HepG2 (cell line): ENCODE measurements at regions not wholly inside any gene's neighbourhood (a gene's known extent, or its start where the extent isn't known, plus 50 kb on each side); places are given as distances from the start of the nearest gene placed in this dataset.

Experiments used
- ATAC-seq: fragments of 200-7000 bp; cut with Tn5 transposase; 3 replicates; pipeline ENCODE4 v1.9.1; 2020; ENCODE audit warnings: mild to moderate bottlenecking, moderate library complexity
- BruUV-seq: library from RNA; stranded (reverse); fragments of 400-500 nt; replicated peaks from 2 replicates; lab custom pipeline; 2021; lab: Mats Ljungman, UMichigan
- CTCF ChIA-PET: fragments of 300-600 bp; formaldehyde crosslinking; extraction: SDS; loops from one replicate; lab custom pipeline; 2021; ENCODE audit warnings: low total read pairs, inconsistent platforms, low intra/inter-chr PET ratio; lab: Yijun Ruan, JAX
- POLR2A ChIA-PET: fragments of 350-600 bp; sonication (Branson Sonifier 250); formaldehyde crosslinking; loops from one replicate; lab custom pipeline; 2020; ENCODE audit warnings: antibody characterized with exemption, inconsistent platforms; lab: Yijun Ruan, JAX
- DNase-seq: peaks from one replicate; pipeline ENCODE4 v3.0.0-alpha.2; 2015; ENCODE audit warnings: low spot score
- FAIRE-seq: peaks from 3 replicates; lab custom pipeline; 2011; peaks lifted over from hg19 to GRCh38; lab: Jason Lieb, UNC
- H2AFZ ChIP-seq: one replicate; pipeline ENCODE4 v1.6.1; 2011; ENCODE audit warnings: low read length, inconsistent platforms
- H3K27ac ChIP-seq: fragments of 300-600 bp; 3 replicates; pipeline ENCODE4 v1.8.0; 2011; ENCODE audit warnings: mixed run types, mild to moderate bottlenecking, mixed read lengths, low read length, inconsistent platforms; ENCODE audit not compliant: insufficient read depth; ENCODE audit errors: extremely low read length
- H3K27me3 ChIP-seq, 2 experiments: fragments of 200-600 bp in 1 of 2; 2 replicates in 1 of 2; 3 replicates in 1 of 2; pipeline versions ENCODE4 v1.6.0 to v1.8.0; 2011; ENCODE audit warnings: low read length in 2 of 2, mild to moderate bottlenecking in 2 of 2, moderate library complexity in 2 of 2, inconsistent platforms in 1 of 2; ENCODE audit not compliant: insufficient read depth in 2 of 2, control insufficient read depth in 1 of 2
- H3K36me3 ChIP-seq, 2 experiments: fragments of 200-600 bp in 1 of 2; replicated peaks in 1 of 2; 2 replicates in 1 of 2; 3 replicates in 1 of 2; pipeline versions ENCODE4 v1.5.1 to v1.8.0; 2011; ENCODE audit warnings: low read length in 2 of 2, inconsistent platforms in 1 of 2; ENCODE audit not compliant: insufficient read depth in 2 of 2, control insufficient read depth in 1 of 2
- H3K4me1 ChIP-seq: 2 replicates; pipeline ENCODE4 v1.5.1; 2012; ENCODE audit warnings: low read length, inconsistent platforms; ENCODE audit not compliant: insufficient read depth
- H3K4me2 ChIP-seq: 2 replicates; pipeline ENCODE4 v1.6.0; 2011; ENCODE audit warnings: low read depth, low read length, inconsistent platforms
- H3K4me3 ChIP-seq, 3 experiments: fragments of 200-600 bp in 1 of 3; sonication (generic), shearing (Covaris generic) in 1 of 3; replicated peaks in 1 of 3; 2 replicates each; pipeline ENCODE4 v1.5.1; 2011 to 2016; ENCODE audit warnings: low read length in 3 of 3, inconsistent platforms in 2 of 3, low read depth in 2 of 3, mild to moderate bottlenecking in 2 of 3, control low read depth in 1 of 3, mixed read lengths in 1 of 3; ENCODE audit not compliant: insufficient read depth in 1 of 3
- H3K79me2 ChIP-seq: one replicate; pipeline ENCODE4 v1.6.1; 2011; ENCODE audit warnings: low read length, inconsistent platforms; ENCODE audit not compliant: insufficient read depth
- H3K9ac ChIP-seq: 2 replicates; pipeline ENCODE4 v1.6.0; 2011; ENCODE audit warnings: mild to moderate bottlenecking, low read depth, low read length, inconsistent platforms; ENCODE audit not compliant: insufficient read depth
- H3K9me3 ChIP-seq: 2 replicates; pipeline ENCODE4 v1.5.1; 2012; ENCODE audit warnings: mild to moderate bottlenecking, low read length
- H4K20me1 ChIP-seq: 2 replicates; pipeline ENCODE4 v1.6.0; 2011; ENCODE audit warnings: inconsistent platforms, mild to moderate bottlenecking, low read length, moderate library complexity; ENCODE audit not compliant: insufficient read depth
- CEBPB ChIP-seq: IDR thresholded peaks from 2 replicates; pipeline ENCODE4 v1.6.1; 2011; ENCODE audit warnings: low read depth, low read length, improper control_type of control experiment, borderline replicate concordance
- CSRNP1 ChIP-seq: sonication (generic); formaldehyde crosslinking; IDR thresholded peaks from 2 replicates; pipeline ENCODE4 v1.8.1; 2023; ENCODE audit warnings: mild to moderate bottlenecking, missing genetic modification reagents
- DMTF1 ChIP-seq: sonication (generic); formaldehyde crosslinking; IDR thresholded peaks from 2 replicates; pipeline ENCODE4 v1.4.0; 2020; ENCODE audit warnings: mild to moderate bottlenecking, missing genetic modification reagents
- GPBP1L1 ChIP-seq: sonication (generic); formaldehyde crosslinking; IDR thresholded peaks from 2 replicates; pipeline ENCODE4 v1.5.0; 2020; ENCODE audit warnings: mild to moderate bottlenecking, missing genetic modification reagents
- TERF1 ChIP-seq: sonication (generic); formaldehyde crosslinking; IDR thresholded peaks from 2 replicates; pipeline ENCODE4 v1.8.0; 2022; ENCODE audit warnings: mild to moderate bottlenecking, missing genetic modification reagents, moderate library complexity
- XBP1 ChIP-seq: sonication (generic); formaldehyde crosslinking; IDR thresholded peaks from 2 replicates; pipeline ENCODE4 v1.5.0; 2020; ENCODE audit warnings: missing genetic modification reagents
- ZNF557 ChIP-seq: sonication (generic); formaldehyde crosslinking; IDR thresholded peaks from 2 replicates; pipeline ENCODE4 v1.4.0; 2020; ENCODE audit warnings: missing genetic modification reagents
- ZNF619 ChIP-seq: sonication (generic); formaldehyde crosslinking; IDR thresholded peaks from 2 replicates; pipeline ENCODE4 v1.4.0; 2020; ENCODE audit warnings: mild to moderate bottlenecking, missing genetic modification reagents
- ZNF670 ChIP-seq: sonication (generic); formaldehyde crosslinking; IDR thresholded peaks from 2 replicates; pipeline ENCODE4 v1.8.0; 2022; ENCODE audit warnings: mild to moderate bottlenecking, missing genetic modification reagents, borderline replicate concordance
- WGBS: methylation state at CpG from one replicate; pipeline ENCODE4 v1.1.6; 2017; ENCODE audit warnings: low lambda C conversion rate; 5-methylcytosine and 5-hydroxymethylcytosine counted together
- in situ Hi-C: cut with HindIII; loops from 2 replicates; pipeline ENCODE4 v1.10.0; 2017; ENCODE audit warnings: low pct_unique_long_range_greater_than_20kb; ENCODE audit not compliant: extremely low pct_ligation_motif_present
- intact Hi-C: fragments of 100-400 bp; cut with micrococcal nuclease; formaldehyde crosslinking; loops from one replicate; pipeline ENCODE4 v1.10.0; 2022; ENCODE audit not compliant: unreplicated experiment
- TF ChIP-seq, protein P1 (sequence below): sonication (generic); formaldehyde crosslinking; IDR thresholded peaks from 2 replicates; pipeline ENCODE4 v1.8.0; 2022; ENCODE audit warnings: missing genetic modification reagents, low read depth, mild to moderate bottlenecking, borderline replicate concordance
- TF ChIP-seq, protein P2 (sequence below): sonication (generic); formaldehyde crosslinking; IDR thresholded peaks from 2 replicates; pipeline ENCODE4 v1.8.0; 2022; ENCODE audit warnings: missing genetic modification reagents, mild to moderate bottlenecking, moderate library complexity, borderline replicate concordance
- TF ChIP-seq, protein P3 (sequence below): sonication (generic); formaldehyde crosslinking; IDR thresholded peaks from 2 replicates; pipeline ENCODE4 v1.5.0; 2020; ENCODE audit warnings: missing genetic modification reagents

- Histone ChIP-seq H3K4me3 (no peak overlapping the region), H3K36me3 (no peaks in the 10 kb centered on the region), H3K27me3 (no peaks in the 10 kb centered on the region), H3K9ac (no peak overlapping the region), H4K20me1 (no peaks in the 10 kb centered on the region), H3K9me3 (no peaks in the 10 kb centered on the region), H3K4me2 (no peak overlapping the region), H2AFZ (no peak overlapping the region), H3K4me1 (no peaks in the 10 kb centered on the region), H3K27ac (no peak overlapping the region), H3K79me2 (no peaks in the 10 kb centered on the region)
- no peak for ATAC-seq
- POLR2A ChIA-PET, result no interaction called here
- in situ Hi-C loops, result no loop called here
- intact Hi-C loops, result no loop called here
- no TSS peak for BruUV-seq
- DNase-seq, result no peak
- CTCF ChIA-PET, result no interaction called here
- FAIRE-seq, result no peak
- 86% methylated on average over 1 of the region's 1 CpG for WGBS
- TF ChIP-seq DMTF1 (CRISPR knock-in tag) (no peak), CEBPB (no peak), GPBP1L1 (CRISPR knock-in tag) (no peak), CSRNP1 (CRISPR knock-in tag) (no peak), ZNF557 (CRISPR knock-in tag) (no peak), XBP1 (no peak), TERF1 (CRISPR knock-in tag) (no peak), ZNF670 (no peak), ZNF619 (CRISPR knock-in tag) (no peak)
- TF ChIP-seq, protein P1, sequence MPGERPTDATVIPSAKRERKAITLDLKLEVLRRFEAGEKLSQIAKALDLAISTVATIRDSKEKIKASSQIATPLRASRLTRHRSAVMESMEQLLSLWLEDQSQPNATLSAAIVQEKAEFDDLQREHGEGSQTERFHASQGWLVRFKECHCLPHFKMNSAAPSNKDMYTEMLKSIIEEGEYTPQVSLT (CRISPR knock-in tag), result no peak
- TF ChIP-seq, protein P2, sequence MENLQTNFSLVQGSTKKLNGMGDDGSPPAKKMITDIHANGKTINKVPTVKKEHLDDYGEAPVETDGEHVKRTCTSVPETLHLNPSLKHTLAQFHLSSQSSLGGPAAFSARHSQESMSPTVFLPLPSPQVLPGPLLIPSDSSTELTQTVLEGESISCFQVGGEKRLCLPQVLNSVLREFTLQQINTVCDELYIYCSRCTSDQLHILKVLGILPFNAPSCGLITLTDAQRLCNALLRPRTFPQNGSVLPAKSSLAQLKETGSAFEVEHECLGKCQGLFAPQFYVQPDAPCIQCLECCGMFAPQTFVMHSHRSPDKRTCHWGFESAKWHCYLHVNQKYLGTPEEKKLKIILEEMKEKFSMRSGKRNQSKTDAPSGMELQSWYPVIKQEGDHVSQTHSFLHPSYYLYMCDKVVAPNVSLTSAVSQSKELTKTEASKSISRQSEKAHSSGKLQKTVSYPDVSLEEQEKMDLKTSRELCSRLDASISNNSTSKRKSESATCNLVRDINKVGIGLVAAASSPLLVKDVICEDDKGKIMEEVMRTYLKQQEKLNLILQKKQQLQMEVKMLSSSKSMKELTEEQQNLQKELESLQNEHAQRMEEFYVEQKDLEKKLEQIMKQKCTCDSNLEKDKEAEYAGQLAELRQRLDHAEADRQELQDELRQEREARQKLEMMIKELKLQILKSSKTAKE, result no peak
- TF ChIP-seq, protein P3, sequence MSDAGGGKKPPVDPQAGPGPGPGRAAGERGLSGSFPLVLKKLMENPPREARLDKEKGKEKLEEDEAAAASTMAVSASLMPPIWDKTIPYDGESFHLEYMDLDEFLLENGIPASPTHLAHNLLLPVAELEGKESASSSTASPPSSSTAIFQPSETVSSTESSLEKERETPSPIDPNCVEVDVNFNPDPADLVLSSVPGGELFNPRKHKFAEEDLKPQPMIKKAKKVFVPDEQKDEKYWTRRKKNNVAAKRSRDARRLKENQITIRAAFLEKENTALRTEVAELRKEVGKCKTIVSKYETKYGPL (CRISPR knock-in tag), result no peak
Observed at GRCh38 chrX:124818764-124819163, 472.4 kb downstream of the SH2D1A start.
